ENCODE measurements at regions not wholly inside any gene's neighbourhood (a gene's known extent, or its start where the extent isn't known, plus 50 kb on each side); places are given as distances from the start of the nearest gene placed in this dataset.
"Not testable (repeated sequence)": the region's sequence is repeated elsewhere in the genome, so short reads cannot be mapped to it uniquely, and the experiment has no call there.

DNA sequence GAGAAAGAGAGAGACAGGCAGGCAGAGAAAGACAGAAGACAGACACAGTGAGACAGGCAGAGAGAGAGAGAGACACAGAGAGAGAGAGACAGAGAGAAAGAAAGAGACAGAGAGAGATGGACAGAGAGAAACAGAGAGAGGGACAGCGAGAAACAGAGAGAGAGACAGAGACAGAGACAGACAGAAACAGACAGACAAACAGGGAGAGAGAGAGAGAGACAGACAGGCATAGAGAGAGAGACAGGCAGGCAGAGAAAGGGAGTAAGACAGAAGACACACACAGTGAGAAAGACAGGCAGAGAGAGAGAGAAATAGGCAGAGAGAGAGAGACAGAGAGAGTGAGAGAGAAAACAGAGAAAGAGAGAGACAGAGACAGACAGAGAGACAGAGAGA is 105.3 kb upstream of the ANKRD30BL start:
- Mint-ChIP-seq H3K27ac (no peak overlapping the region), H3K4me3 (no peak overlapping the region), H3K27me3 (peaks cover 0 to 7% (median 0%) of the 10 kb centered on the region in 5 donors), H3K36me3 (no peaks in the 10 kb centered on the region), H3K4me1 (peaks cover 0 to 5% (median 3%) of the 10 kb centered on the region in 7 donors), H3K9me3 (peaks cover 0 to 1% (median 0%) of the 10 kb centered on the region in 11 donors)
- CTCF ChIA-PET, result no interaction called here
- H3K27ac ChIP-seq (ENCODE audit: low read depth, low read length), result no peak overlapping the region
- H3K9me3 ChIP-seq (ENCODE audit: control insufficient read depth in 2 of 3, low read length in 3 of 3), result no peaks in the 10 kb centered on the region
- peaks cover 0 to 5% of the 10 kb centered on the region in 2 donors for H3K4me1 ChIP-seq (ENCODE audit: control insufficient read depth in 2 of 2, insufficient read depth in 2 of 2, low read length in 2 of 2)
- DNase-seq, result no peak
- no peak overlapping the region for H3K4me3 ChIP-seq (ENCODE audit: low read length)
- no peak for ATAC-seq
- peaks cover 0 to 12% of the 10 kb centered on the region in 2 donors for H3K27me3 ChIP-seq (ENCODE audit: control insufficient read depth in 2 of 2, insufficient read depth in 2 of 2, low read length in 2 of 2)
- H3K36me3 ChIP-seq (ENCODE audit: control insufficient read depth in 2 of 3, insufficient read depth in 3 of 3, low read length in 3 of 3), result no peaks in the 10 kb centered on the region
- POLR2A ChIA-PET, result interaction anchor here (0.6 kb wide), 1 partner anchor 1163 kb away, joined by 3 read pairs; no protein-coding TSS in a partner anchor
- intact Hi-C loops (cut with micrococcal nuclease), result loop anchor here in 1 of 2 donors (5.0 to 10.0 kb wide), 4 partner anchors 280 to 1848 kb away; no protein-coding TSS in a partner anchor

DNA sequence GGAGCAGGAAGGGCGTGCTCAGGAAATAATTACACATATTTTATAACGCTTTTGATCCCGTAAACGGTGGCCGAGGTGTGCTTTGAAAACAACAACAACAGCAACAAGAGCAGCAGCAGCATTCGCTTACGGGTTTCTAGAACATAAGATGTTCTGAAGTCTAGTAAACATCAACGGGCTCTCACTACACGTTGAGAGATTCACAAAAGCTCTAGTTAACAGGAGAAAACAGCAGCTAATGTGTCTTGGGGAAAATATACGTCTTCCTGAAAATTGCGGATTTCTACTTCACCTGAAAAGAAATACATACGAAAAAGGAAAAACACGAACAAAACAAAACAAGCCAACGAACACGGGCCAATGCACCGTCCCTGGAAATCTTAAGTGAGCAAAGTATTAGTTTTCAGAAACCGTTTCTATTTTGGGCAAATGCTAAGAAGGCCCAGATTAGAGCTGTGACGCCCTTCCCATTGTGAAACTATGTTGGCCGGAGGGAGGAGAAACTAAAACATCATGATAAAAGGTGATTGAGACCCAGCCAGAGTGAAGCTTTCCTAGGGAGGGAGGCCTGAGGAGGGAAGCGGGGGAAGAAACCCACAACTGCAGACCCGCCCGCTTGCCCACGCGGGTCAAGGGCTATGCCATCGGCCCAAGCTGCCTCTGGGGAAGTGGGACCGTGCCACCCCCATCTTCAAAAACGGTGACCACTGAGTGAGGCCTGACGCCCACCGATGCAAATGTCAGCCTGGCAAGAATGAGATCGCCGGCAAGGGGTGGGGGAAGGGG is 105.9 kb upstream of the ANKRD30BL start:
- H3K27ac Mint-ChIP-seq; CTCF ChIA-PET; H3K36me3 ChIP-seq (ENCODE audit: control insufficient read depth in 2 of 3, insufficient read depth in 3 of 3, low read length in 3 of 3); H3K4me3 ChIP-seq (ENCODE audit: low read length); H3K9me3 Mint-ChIP-seq; H3K4me1 ChIP-seq (ENCODE audit: control insufficient read depth in 2 of 2, insufficient read depth in 2 of 2, low read length in 2 of 2); H3K4me3 Mint-ChIP-seq; H3K4me1 Mint-ChIP-seq; ATAC-seq; H3K27me3 Mint-ChIP-seq; H3K36me3 Mint-ChIP-seq; H3K27ac ChIP-seq (ENCODE audit: low read depth, low read length); H3K9me3 ChIP-seq (ENCODE audit: control insufficient read depth in 2 of 3, low read length in 3 of 3): not testable (repeated sequence)
- H3K27me3 ChIP-seq (ENCODE audit: control insufficient read depth in 2 of 2, insufficient read depth in 2 of 2, low read length in 2 of 2), result peaks cover 0 to 12% of the 10 kb centered on the region in 2 donors
- POLR2A ChIA-PET, result interaction anchor here (0.6 kb wide), 1 partner anchor 1164 kb away, joined by 3 read pairs; no protein-coding TSS in a partner anchor
- peak in 3 of 9 donors; percentile 5 to 39 (median 16) for DNase-seq
- intact Hi-C loops (cut with micrococcal nuclease), result loop anchor here in 1 of 2 donors (1.0 to 10.0 kb wide), 6 partner anchors 280 to 1847 kb away; no protein-coding TSS in a partner anchor

DNA sequence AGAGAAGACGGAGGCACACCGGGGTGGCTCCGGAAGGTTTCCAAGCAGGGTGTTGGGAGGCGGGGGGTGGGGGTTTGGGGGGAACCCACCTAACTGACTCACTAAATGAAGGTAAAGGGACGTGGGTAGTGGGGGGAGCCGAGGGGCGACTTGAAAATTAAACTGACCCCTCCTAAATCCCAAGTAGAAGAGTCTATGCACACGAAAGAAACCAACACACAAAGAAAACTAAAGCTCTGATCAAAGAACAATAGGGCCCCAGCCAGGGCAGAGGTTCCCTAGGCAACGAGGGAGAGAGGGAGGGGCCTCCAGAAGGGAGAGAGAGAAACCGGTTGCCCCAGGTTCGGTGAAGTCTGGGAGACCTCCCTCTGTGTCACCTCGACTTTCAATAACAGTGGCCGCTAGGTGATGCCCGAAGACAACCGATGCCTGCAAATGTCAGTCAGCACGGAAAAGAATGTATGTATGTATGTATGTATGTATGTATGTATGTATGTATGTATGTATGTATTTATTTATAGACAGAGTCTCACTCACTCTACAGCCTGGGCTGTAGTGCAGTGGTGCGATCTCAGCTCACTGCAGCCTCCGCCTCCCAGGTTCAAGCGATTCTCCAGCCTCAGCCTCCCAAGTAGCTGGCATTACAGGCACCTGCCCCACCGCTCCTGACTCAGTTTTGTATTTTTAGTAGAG is 106.7 kb upstream of the ANKRD30BL start:
- POLR2A ChIA-PET; H3K27ac ChIP-seq (ENCODE audit: low read depth, low read length); ATAC-seq; H3K4me3 ChIP-seq (ENCODE audit: low read length); H3K9me3 Mint-ChIP-seq; H3K4me1 ChIP-seq (ENCODE audit: control insufficient read depth in 2 of 2, insufficient read depth in 2 of 2, low read length in 2 of 2); CTCF ChIA-PET; H3K36me3 ChIP-seq (ENCODE audit: control insufficient read depth in 2 of 3, insufficient read depth in 3 of 3, low read length in 3 of 3); H3K4me1 Mint-ChIP-seq; H3K36me3 Mint-ChIP-seq; H3K27me3 Mint-ChIP-seq; H3K9me3 ChIP-seq (ENCODE audit: control insufficient read depth in 2 of 3, low read length in 3 of 3): not testable (repeated sequence)
- DNase-seq, result peak in 8 of 9 donors; percentile 21 to 76 (median 54)
- Mint-ChIP-seq H3K4me3 (peak overlapping the region in 3 of 10 donors; percentile 30 to 78 (median 72)), H3K27ac (peak overlapping the region in 2 of 9 donors; percentile 38 to 85)
- intact Hi-C loops (cut with micrococcal nuclease), result loop anchor here in 1 of 2 donors (1.0 to 10.0 kb wide), 6 partner anchors 279 to 1846 kb away; no protein-coding TSS in a partner anchor
- H3K27me3 ChIP-seq (ENCODE audit: control insufficient read depth in 2 of 2, insufficient read depth in 2 of 2, low read length in 2 of 2), result peaks cover 0 to 12% of the 10 kb centered on the region in 2 donors

DNA sequence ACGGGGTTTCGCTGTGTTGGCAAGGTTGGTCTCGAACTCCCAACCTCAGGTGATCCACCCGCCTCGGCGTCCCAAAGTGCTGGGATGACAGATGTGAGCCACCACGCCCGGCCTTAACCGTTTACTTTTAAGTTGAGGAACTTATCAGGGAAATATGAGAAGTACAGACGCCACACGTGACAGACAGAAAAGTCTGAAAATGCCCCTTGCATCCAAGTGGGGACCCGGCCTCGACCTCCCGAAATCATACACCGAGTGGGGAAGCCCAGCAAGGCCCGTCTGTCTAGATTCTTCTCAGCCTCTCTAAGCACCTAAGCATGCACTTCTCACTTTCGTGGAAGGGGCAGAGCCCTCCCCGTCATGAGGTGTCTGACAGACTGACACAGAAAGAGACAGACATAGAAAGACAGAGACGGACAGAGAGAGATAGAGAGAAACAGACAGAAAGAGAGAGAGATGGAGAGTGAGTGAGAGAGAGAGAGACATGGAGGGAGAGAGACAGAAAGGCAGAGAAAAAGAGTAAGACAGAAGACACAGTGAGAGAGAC is 107.3 kb upstream of the ANKRD30BL start:
- DNase-seq (no peak), ATAC-seq (no peak)
- peak overlapping the region in 2 of 10 donors; percentile 30 to 72 for H3K4me3 Mint-ChIP-seq
- Histone ChIP-seq H3K9me3 (ENCODE audit: control insufficient read depth in 2 of 3, low read length in 3 of 3) (no peaks in the 10 kb centered on the region), H3K27ac (ENCODE audit: low read depth, low read length) (no peak overlapping the region), H3K4me3 (ENCODE audit: low read length) (no peak overlapping the region), H3K4me1 (ENCODE audit: control insufficient read depth in 2 of 2, insufficient read depth in 2 of 2, low read length in 2 of 2) (peaks cover 0 to 5% of the 10 kb centered on the region in 2 donors), H3K36me3 (ENCODE audit: control insufficient read depth in 2 of 3, insufficient read depth in 3 of 3, low read length in 3 of 3) (no peaks in the 10 kb centered on the region), H3K27me3 (ENCODE audit: control insufficient read depth in 2 of 2, insufficient read depth in 2 of 2, low read length in 2 of 2) (peaks cover 0 to 12% of the 10 kb centered on the region in 2 donors)
- no peaks in the 10 kb centered on the region for H3K36me3 Mint-ChIP-seq
- intact Hi-C loops (cut with micrococcal nuclease), result loop anchor here in 1 of 2 donors (1.0 to 10.0 kb wide), 6 partner anchors 278 to 1846 kb away; no protein-coding TSS in a partner anchor
- peaks cover 0 to 7% (median 1%) of the 10 kb centered on the region in 5 donors for H3K27me3 Mint-ChIP-seq
- no peaks in the 10 kb centered on the region for H3K9me3 Mint-ChIP-seq
- POLR2A ChIA-PET, result no interaction called here
- H3K27ac Mint-ChIP-seq, result no peak overlapping the region
- CTCF ChIA-PET, result no interaction called here
- peaks cover 0 to 5% (median 3%) of the 10 kb centered on the region in 7 donors for H3K4me1 Mint-ChIP-seq

DNA sequence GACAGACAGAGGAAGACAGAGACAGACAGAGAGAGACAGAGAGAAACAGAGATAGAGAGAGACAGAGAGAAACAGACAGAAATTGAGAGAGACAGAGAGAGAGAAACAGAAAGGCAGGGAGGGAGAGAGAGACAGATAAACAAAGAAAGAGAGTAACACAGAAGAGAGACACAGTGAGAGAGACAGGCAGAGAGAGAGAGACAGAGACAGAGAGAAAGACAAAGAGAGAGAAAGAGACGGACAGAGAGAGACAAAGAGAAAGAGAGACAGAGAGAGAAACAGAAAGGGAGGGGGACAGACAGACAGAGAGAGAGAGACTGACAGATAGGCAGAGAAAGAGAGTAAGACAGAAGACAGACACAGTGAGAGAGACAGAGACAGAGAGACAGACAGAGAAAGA is 108.5 kb upstream of the ANKRD30BL start:
- H3K4me3 Mint-ChIP-seq, result no peak overlapping the region
- CTCF ChIA-PET, result no interaction called here
- POLR2A ChIA-PET, result no interaction called here

DNA sequence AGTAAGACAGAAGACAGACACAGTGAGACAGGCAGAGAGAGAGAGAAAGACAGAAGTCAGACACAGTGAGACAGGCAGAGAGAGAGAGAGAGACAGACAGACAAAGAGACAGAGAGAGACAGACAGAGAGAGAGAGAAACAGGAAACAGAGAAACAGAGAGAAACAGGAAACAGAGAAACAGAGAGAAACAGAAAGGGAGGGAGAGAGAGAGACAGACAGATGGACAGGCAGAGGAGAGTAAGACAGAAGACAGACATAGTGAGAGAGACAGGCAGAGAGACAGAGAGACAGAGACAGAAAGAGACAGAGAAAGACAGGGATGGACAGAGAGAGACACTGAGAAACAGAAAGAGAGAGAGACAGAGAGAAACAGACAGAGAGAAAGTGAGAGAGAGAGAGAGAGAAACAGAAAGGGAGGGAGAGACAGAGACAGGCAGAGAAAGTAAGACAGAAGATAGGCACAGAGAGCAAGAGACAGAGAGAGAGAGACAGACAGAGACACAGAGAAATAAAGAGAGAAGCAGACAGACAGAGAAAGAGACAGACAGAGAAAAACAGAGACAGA is 109.3 kb upstream of the ANKRD30BL start:
- H3K4me3 ChIP-seq (ENCODE audit: low read length), result no peak overlapping the region
- H3K9me3 Mint-ChIP-seq, result peaks cover 0 to 2% (median 0%) of the 10 kb centered on the region in 11 donors
- H3K36me3 Mint-ChIP-seq, result no peaks in the 10 kb centered on the region
- DNase-seq, result no peak
- CTCF ChIA-PET, result no interaction called here
- peaks cover 0 to 4% (median 0%) of the 10 kb centered on the region in 5 donors for H3K27me3 Mint-ChIP-seq
- H3K36me3 ChIP-seq (ENCODE audit: control insufficient read depth in 2 of 3, insufficient read depth in 3 of 3, low read length in 3 of 3), result no peaks in the 10 kb centered on the region
- no peak overlapping the region for H3K27ac ChIP-seq (ENCODE audit: low read depth, low read length)
- no peak overlapping the region for H3K27ac Mint-ChIP-seq
- H3K4me1 ChIP-seq (ENCODE audit: control insufficient read depth in 2 of 2, insufficient read depth in 2 of 2, low read length in 2 of 2), result peaks cover 0 to 5% of the 10 kb centered on the region in 2 donors
- H3K9me3 ChIP-seq (ENCODE audit: control insufficient read depth in 2 of 3, low read length in 3 of 3), result no peaks in the 10 kb centered on the region
- H3K27me3 ChIP-seq (ENCODE audit: control insufficient read depth in 2 of 2, insufficient read depth in 2 of 2, low read length in 2 of 2), result peaks cover 0 to 12% of the 10 kb centered on the region in 2 donors
- H3K4me1 Mint-ChIP-seq, result peaks cover 0 to 5% (median 3%) of the 10 kb centered on the region in 7 donors
- no peak for ATAC-seq
- POLR2A ChIA-PET, result no interaction called here
- intact Hi-C loops (cut with micrococcal nuclease), result no loop called here
- H3K4me3 Mint-ChIP-seq, result no peak overlapping the region

More for the DNA sequence above, 108.5 kb upstream of the ANKRD30BL start:
- no peaks in the 10 kb centered on the region for H3K36me3 Mint-ChIP-seq
- peaks cover 0 to 5% of the 10 kb centered on the region in 2 donors for H3K4me1 ChIP-seq (ENCODE audit: control insufficient read depth in 2 of 2, insufficient read depth in 2 of 2, low read length in 2 of 2)
- H3K27ac Mint-ChIP-seq, result no peak overlapping the region
- no peaks in the 10 kb centered on the region for H3K9me3 ChIP-seq (ENCODE audit: control insufficient read depth in 2 of 3, low read length in 3 of 3)
- H3K4me3 ChIP-seq (ENCODE audit: low read length), result no peak overlapping the region
- H3K4me1 Mint-ChIP-seq, result peaks cover 0 to 5% (median 3%) of the 10 kb centered on the region in 7 donors
- H3K27me3 Mint-ChIP-seq, result peaks cover 0 to 4% (median 0%) of the 10 kb centered on the region in 5 donors
- no peak for ATAC-seq
- intact Hi-C loops (cut with micrococcal nuclease), result no loop called here
- H3K36me3 ChIP-seq (ENCODE audit: control insufficient read depth in 2 of 3, insufficient read depth in 3 of 3, low read length in 3 of 3), result no peaks in the 10 kb centered on the region
- peaks cover 0 to 12% of the 10 kb centered on the region in 2 donors for H3K27me3 ChIP-seq (ENCODE audit: control insufficient read depth in 2 of 2, insufficient read depth in 2 of 2, low read length in 2 of 2)
- no peak for DNase-seq
- peaks cover 0 to 1% (median 0%) of the 10 kb centered on the region in 11 donors for H3K9me3 Mint-ChIP-seq
- H3K27ac ChIP-seq (ENCODE audit: low read depth, low read length), result no peak overlapping the region
